GM23338 (cell line): ENCODE measurements at regions not wholly inside any gene's neighbourhood (a gene's known extent, or its start where the extent isn't known, plus 50 kb on each side); places are given as distances from the start of the nearest gene placed in this dataset.

Experiments used
- ATAC-seq: fragments of 200-7000 bp; cut with Tn5 transposase; 3 replicates; pipeline ENCODE4 v1.9.1; 2020
- DNase-seq: peaks from one replicate; pipeline ENCODE4 v3.0.0-alpha.2; 2015; ENCODE audit warnings: low spot score
- H2AFZ ChIP-seq: fragments of 200-600 bp; sonication (generic); 2 replicates; pipeline ENCODE4 v1.8.0; 2016; ENCODE audit warnings: antibody characterized with exemption, mild to moderate bottlenecking, moderate library complexity
- H3F3A ChIP-seq: fragments of 200-600 bp; sonication (generic); replicated peaks from 2 replicates; pipeline ENCODE4 v1.8.0; 2017; ENCODE audit warnings: antibody characterized with exemption, mixed run types, low read depth
- H3K27ac ChIP-seq: fragments of 200-600 bp; sonication (generic); 2 replicates; pipeline ENCODE4 v1.6.1; 2016; ENCODE audit warnings: low read depth
- H3K27me3 ChIP-seq: fragments of 200-600 bp; sonication (generic); 2 replicates; pipeline ENCODE4 v1.8.0; 2016; ENCODE audit warnings: mild to moderate bottlenecking, mixed run types, moderate library complexity; ENCODE audit not compliant: insufficient read depth
- H3K36me3 ChIP-seq: fragments of 200-600 bp; sonication (generic); 2 replicates; pipeline ENCODE4 v1.8.0; 2016; ENCODE audit warnings: mild to moderate bottlenecking; ENCODE audit not compliant: insufficient read depth
- H3K4me1 ChIP-seq: fragments of 200-600 bp; sonication (generic); 2 replicates; pipeline ENCODE4 v1.8.0; 2016; ENCODE audit warnings: mild to moderate bottlenecking, moderate library complexity; ENCODE audit not compliant: insufficient read depth
- H3K4me2 ChIP-seq: fragments of 200-600 bp; sonication (generic); 2 replicates; pipeline ENCODE4 v1.7.1; 2017; ENCODE audit warnings: mixed run types
- H3K4me3 ChIP-seq: fragments of 200-600 bp; sonication (generic); 2 replicates; pipeline ENCODE4 v1.6.1; 2016; ENCODE audit warnings: mixed run types
- H3K79me2 ChIP-seq: fragments of 200-600 bp; sonication (generic); replicated peaks from 2 replicates; pipeline ENCODE4 v1.8.0; 2017; ENCODE audit warnings: mild to moderate bottlenecking; ENCODE audit not compliant: insufficient read depth
- H3K9me2 ChIP-seq: fragments of 200-600 bp; sonication (generic); 2 replicates; pipeline ENCODE4 v1.8.0; 2017; ENCODE audit not compliant: insufficient read depth
- H4K20me1 ChIP-seq: fragments of 200-600 bp; sonication (generic); replicated peaks from 2 replicates; pipeline ENCODE4 v1.8.0; 2017; ENCODE audit warnings: mild to moderate bottlenecking; ENCODE audit not compliant: insufficient read depth
- H3K27ac Mint-ChIP-seq: 2 replicates; pipeline ENCODE4 v1.8.0; 2020; ENCODE audit warnings: inconsistent platforms, mild to moderate bottlenecking, moderate library complexity, mixed read lengths
- H3K27me3 Mint-ChIP-seq: 3 replicates; pipeline ENCODE4 v1.8.0; 2022; ENCODE audit warnings: low read depth, mild to moderate bottlenecking, moderate library complexity, mixed read lengths, inconsistent platforms; ENCODE audit not compliant: insufficient read depth, poor library complexity
- H3K36me3 Mint-ChIP-seq: 3 replicates; pipeline ENCODE4 v1.8.0; 2021; ENCODE audit warnings: low read depth, mild to moderate bottlenecking, inconsistent platforms, moderate library complexity, mixed read lengths
- H3K4me1 Mint-ChIP-seq: 3 replicates; pipeline ENCODE4 v1.8.0; 2020; ENCODE audit warnings: mild to moderate bottlenecking, inconsistent platforms, mixed read lengths
- H3K4me3 Mint-ChIP-seq: 3 replicates; pipeline ENCODE4 v1.8.0; 2021; ENCODE audit warnings: moderate library complexity, mild to moderate bottlenecking, inconsistent platforms, mixed read lengths
- H3K9me3 Mint-ChIP-seq: 3 replicates; pipeline ENCODE4 v1.8.0; 2020; ENCODE audit warnings: moderate library complexity, mild to moderate bottlenecking, inconsistent platforms, mixed read lengths
- CREB1 ChIP-seq: fragments of 250-450 bp; sonication (Bioruptor Pico); IDR thresholded peaks from 2 replicates; pipeline ENCODE4 v1.5.0; 2020; ENCODE audit warnings: low read depth, mild to moderate bottlenecking, moderate library complexity
- JUNB ChIP-seq: IDR thresholded peaks from one replicate; pipeline ENCODE4 v1.6.1; 2016; ENCODE audit warnings: antibody characterized with exemption; ENCODE audit not compliant: unreplicated experiment
- POLR2AphosphoS5 ChIP-seq: IDR thresholded peaks from 2 replicates; pipeline ENCODE4 v1.6.1; 2016; ENCODE audit warnings: antibody characterized with exemption, low read depth
- ZNF114 ChIP-seq: fragments of 250-450 bp; sonication (Bioruptor Pico); IDR thresholded peaks from 2 replicates; pipeline ENCODE4 v1.5.0; 2020; ENCODE audit warnings: mild to moderate bottlenecking, moderate library complexity
- ZNF462 ChIP-seq: fragments of 250-450 bp; sonication (Bioruptor Pico); IDR thresholded peaks from 2 replicates; pipeline ENCODE4 v1.5.0; 2020; ENCODE audit warnings: mild to moderate bottlenecking, moderate library complexity

GRCh38 chr6:50141100-50141499, 91.4 kb upstream of the DEFB112 start:
- H3K4me2 ChIP-seq, result no peak overlapping the region
- no peak overlapping the region for H3K27ac ChIP-seq
- H2AFZ ChIP-seq, result no peak overlapping the region
- H3K36me3 Mint-ChIP-seq, result no peaks in the 10 kb centered on the region
- H3K27me3 ChIP-seq, result no peaks in the 10 kb centered on the region
- H3K9me2 ChIP-seq, result no peaks in the 10 kb centered on the region
- DNase-seq (no peak), ATAC-seq (no peak)
- no peaks in the 10 kb centered on the region for H3K36me3 ChIP-seq
- no peaks in the 10 kb centered on the region for H3K4me1 Mint-ChIP-seq
- H3K27ac Mint-ChIP-seq, result no peak overlapping the region
- no peaks in the 10 kb centered on the region for H3K4me1 ChIP-seq
- no peaks in the 10 kb centered on the region for H3K79me2 ChIP-seq
- H3K4me3 Mint-ChIP-seq, result no peak overlapping the region
- TF ChIP-seq POLR2AphosphoS5 (no peak), ZNF114 (CRISPR knock-in tag) (no peak), CREB1 (CRISPR knock-in tag) (no peak)
- no peaks in the 10 kb centered on the region for H3F3A ChIP-seq
- no peaks in the 10 kb centered on the region for H3K9me3 Mint-ChIP-seq
- no peak overlapping the region for H3K4me3 ChIP-seq
- no peaks in the 10 kb centered on the region for H3K27me3 Mint-ChIP-seq
- no peaks in the 10 kb centered on the region for H4K20me1 ChIP-seq

GRCh38 chr6:50143011-50143719, 93.4 kb upstream of the DEFB112 start:
- Histone ChIP-seq H3K9me2 (no peaks in the 10 kb centered on the region), H4K20me1 (no peaks in the 10 kb centered on the region), H3F3A (no peaks in the 10 kb centered on the region), H3K4me2 (no peak overlapping the region), H3K36me3 (no peaks in the 10 kb centered on the region), H3K27ac (no peak overlapping the region), H3K4me3 (no peak overlapping the region), H3K79me2 (no peaks in the 10 kb centered on the region), H3K27me3 (no peaks in the 10 kb centered on the region), H2AFZ (no peak overlapping the region), H3K4me1 (no peaks in the 10 kb centered on the region)
- no peak overlapping the region for H3K27ac Mint-ChIP-seq
- TF ChIP-seq POLR2AphosphoS5 (no peak), ZNF462 (no peak), JUNB (no peak), CREB1 (CRISPR knock-in tag) (no peak)
- H3K4me1 Mint-ChIP-seq, result no peaks in the 10 kb centered on the region
- H3K4me3 Mint-ChIP-seq, result no peak overlapping the region
- no peaks in the 10 kb centered on the region for H3K36me3 Mint-ChIP-seq
- no peaks in the 10 kb centered on the region for H3K27me3 Mint-ChIP-seq
- no peaks in the 10 kb centered on the region for H3K9me3 Mint-ChIP-seq
- ATAC-seq (no peak), DNase-seq (no peak)
